H1 (cell line): ENCODE measurements at regions not wholly inside any gene's neighbourhood (a gene's known extent, or its start where the extent isn't known, plus 50 kb on each side); places are given as distances from the start of the nearest gene placed in this dataset.

ENCODE experiments used
- CTCF ChIA-PET: fragments of 300-600 bp; sonication (Branson Sonifier 250); formaldehyde crosslinking; loops from one replicate; lab custom pipeline; 2021; ENCODE audit not compliant: partially characterized antibody; lab: Charles Lee
- POLR2A ChIA-PET: fragments of 300-600 bp; sonication (Branson Sonifier 250); formaldehyde crosslinking; loops from one replicate; lab custom pipeline; 2021; ENCODE audit warnings: inconsistent platforms; ENCODE audit not compliant: partially characterized antibody; lab: Charles Lee
- DNase-seq, 2 experiments: peaks; one replicate each; pipeline versions ENCODE4 v3.0.0 to v3.0.0-alpha.2; 2010 to 2022; ENCODE audit warnings: low spot score in 2 of 2, low read depth in 1 of 2, mixed read lengths in 1 of 2
- FAIRE-seq: peaks from 2 replicates; lab custom pipeline; 2011; peaks lifted over from hg19 to GRCh38; lab: Jason Lieb, UNC
- H2AFZ ChIP-seq: 2 replicates; pipeline ENCODE4 v1.8.1; 2012; ENCODE audit warnings: low read length, inconsistent platforms
- H2AK5ac ChIP-seq: 2 replicates; pipeline ENCODE4 v1.6.1; 2013; ENCODE audit warnings: low read depth, low read length
- H2BK120ac ChIP-seq: replicated peaks from 2 replicates; pipeline ENCODE3; 2013; ENCODE audit warnings: low read depth, low read length, inconsistent platforms
- H2BK12ac ChIP-seq: 2 replicates; pipeline ENCODE4 v1.6.1; 2013; ENCODE audit warnings: low read depth, low read length
- H2BK15ac ChIP-seq: 2 replicates; pipeline ENCODE4 v1.6.1; 2013; ENCODE audit warnings: low read length
- H2BK20ac ChIP-seq: 2 replicates; pipeline ENCODE4 v1.6.1; 2013; ENCODE audit warnings: low read length
- H2BK5ac ChIP-seq: 2 replicates; pipeline ENCODE4 v1.6.1; 2013; ENCODE audit warnings: low read depth, low read length
- H3K14ac ChIP-seq: 2 replicates; pipeline ENCODE4 v1.6.1; 2013; ENCODE audit warnings: inconsistent platforms; ENCODE audit not compliant: insufficient read length
- H3K18ac ChIP-seq: 2 replicates; pipeline ENCODE4 v1.6.1; 2013; ENCODE audit warnings: low read length; ENCODE audit errors: extremely low read depth
- H3K23ac ChIP-seq: 2 replicates; pipeline ENCODE4 v1.6.1; 2013; ENCODE audit warnings: inconsistent platforms; ENCODE audit not compliant: insufficient read length
- H3K23me2 ChIP-seq: 2 replicates; pipeline ENCODE4 v1.6.1; 2013; ENCODE audit warnings: low read depth, low read length
- H3K27ac ChIP-seq: 2 replicates; pipeline ENCODE4 v1.6.1; 2011; ENCODE audit warnings: low read depth, low read length, inconsistent platforms
- H3K27me3 ChIP-seq, 4 experiments: replicated peaks in 1 of 4; 1 replicate in 1 of 4; 2 replicates in 3 of 4; pipeline versions ENCODE4 v1.6.1 to v1.8.1; 2011 to 2013; ENCODE audit warnings: low read length in 3 of 4, mild to moderate bottlenecking in 3 of 4, inconsistent platforms in 2 of 4, mixed read lengths in 2 of 4, moderate library complexity in 1 of 4; ENCODE audit not compliant: control insufficient read depth in 3 of 4, insufficient read depth in 3 of 4; ENCODE audit errors: extremely low read depth in 1 of 4
- H3K36me3 ChIP-seq, 4 experiments: 2 replicates each; pipeline versions ENCODE4 v1.6.1 to v1.8.1; 2011 to 2013; ENCODE audit warnings: mild to moderate bottlenecking in 4 of 4, low read length in 3 of 4, moderate library complexity in 2 of 4, control low read depth in 1 of 4, inconsistent platforms in 1 of 4; ENCODE audit not compliant: insufficient read depth in 4 of 4, control insufficient read depth in 2 of 4
- H3K4ac ChIP-seq: replicated peaks from 2 replicates; pipeline ENCODE3; 2013; ENCODE audit warnings: low read length, low read depth, mixed read lengths, inconsistent platforms; ENCODE audit not compliant: insufficient read length
- H3K4me1 ChIP-seq, 4 experiments: replicated peaks in 1 of 4; 1 replicate in 1 of 4; 2 replicates in 3 of 4; pipeline versions ENCODE4 v1.6.1 to v1.8.1; 2011 to 2013; ENCODE audit warnings: low read length in 3 of 4, inconsistent platforms in 2 of 4, mixed read lengths in 1 of 4; ENCODE audit not compliant: insufficient read depth in 4 of 4, control insufficient read depth in 3 of 4
- H3K4me2 ChIP-seq, 2 experiments: 2 replicates each; pipeline versions ENCODE4 v1.6.1 to v1.8.1; 2011 to 2013; ENCODE audit warnings: low read depth in 2 of 2, low read length in 2 of 2, control low read depth in 1 of 2, inconsistent platforms in 1 of 2, mild to moderate bottlenecking in 1 of 2; ENCODE audit not compliant: insufficient read depth in 1 of 2
- H3K4me3 ChIP-seq, 4 experiments: fragments of 200-600, 300-600 bp in 1 of 4; sonication (generic), shearing (Covaris generic), sonication (Bioruptor Twin) in 1 of 4; 2 replicates each; pipeline versions ENCODE4 v1.5.1 to v1.8.1; 2011 to 2016; ENCODE audit warnings: low read length in 4 of 4, low read depth in 3 of 4, control low read depth in 2 of 4, inconsistent platforms in 2 of 4, mild to moderate bottlenecking in 2 of 4, mixed read lengths in 1 of 4, moderate library complexity in 1 of 4; ENCODE audit not compliant: insufficient read depth in 2 of 4; ENCODE audit errors: extremely low read depth in 1 of 4
- H3K56ac ChIP-seq: replicated peaks from 2 replicates; pipeline ENCODE3; 2013; ENCODE audit warnings: low read depth, mild to moderate bottlenecking, mixed read lengths, low read length, inconsistent platforms; ENCODE audit not compliant: insufficient read length
- H3K79me1 ChIP-seq: 2 replicates; pipeline ENCODE4 v1.6.1; 2013; ENCODE audit warnings: low read depth, low read length, control low read depth
- H3K79me2 ChIP-seq, 2 experiments: 2 replicates each; pipeline versions ENCODE4 v1.6.1 to v1.8.1; 2012 to 2013; ENCODE audit warnings: low read length in 2 of 2, mild to moderate bottlenecking in 2 of 2, inconsistent platforms in 1 of 2; ENCODE audit not compliant: insufficient read depth in 2 of 2, control insufficient read depth in 1 of 2
- H3K9ac ChIP-seq, 4 experiments: replicated peaks in 1 of 4; 1 replicate in 1 of 4; 2 replicates in 3 of 4; pipeline versions ENCODE4 v1.6.1 to v1.8.1; 2011 to 2013; ENCODE audit warnings: low read depth in 3 of 4, low read length in 3 of 4, control low read depth in 2 of 4, mild to moderate bottlenecking in 2 of 4, moderate library complexity in 2 of 4, inconsistent platforms in 1 of 4; ENCODE audit errors: extremely low read depth in 1 of 4
- H3K9me3 ChIP-seq, 2 experiments: 2 replicates each; pipeline versions ENCODE4 v1.6.1 to v1.8.1; 2012 to 2013; ENCODE audit warnings: mild to moderate bottlenecking in 2 of 2, moderate library complexity in 2 of 2, control low read depth in 1 of 2, inconsistent platforms in 1 of 2, low read depth in 1 of 2, low read length in 1 of 2, mixed read lengths in 1 of 2; ENCODE audit not compliant: insufficient read depth in 2 of 2
- H4K20me1 ChIP-seq, 2 experiments: replicated peaks in 1 of 2; 2 replicates each; pipeline versions ENCODE3 to v1.8.1; 2011 to 2013; ENCODE audit warnings: inconsistent platforms in 2 of 2, low read length in 2 of 2, mild to moderate bottlenecking in 1 of 2; ENCODE audit not compliant: insufficient read depth in 2 of 2, control insufficient read depth in 1 of 2
- H4K5ac ChIP-seq: 2 replicates; pipeline ENCODE4 v1.6.1; 2013; ENCODE audit warnings: low read length, low read depth, mixed read lengths, inconsistent platforms; ENCODE audit not compliant: insufficient read length
- H4K8ac ChIP-seq: 2 replicates; pipeline ENCODE4 v1.8.0; 2013; ENCODE audit warnings: mild to moderate bottlenecking, moderate library complexity, low read length, inconsistent platforms; ENCODE audit not compliant: insufficient read depth; ENCODE audit errors: extremely low read depth
- H4K91ac ChIP-seq: replicated peaks from 2 replicates; pipeline ENCODE3; 2013; ENCODE audit warnings: low read length, mixed read lengths, inconsistent platforms; ENCODE audit not compliant: insufficient read length
- RBBP5 ChIP-seq: IDR thresholded peaks from 2 replicates; pipeline ENCODE4 v1.7.1; 2012; ENCODE audit warnings: low read depth, mild to moderate bottlenecking, inconsistent platforms, low read length, moderate library complexity, borderline replicate concordance
- RXRA ChIP-seq: IDR thresholded peaks from 2 replicates; pipeline ENCODE4 v1.6.1; 2011; ENCODE audit warnings: low read depth, mild to moderate bottlenecking, low read length, moderate library complexity; ENCODE audit not compliant: insufficient read depth
- WGBS, 2 experiments: shearing (Covaris generic) in 1 of 2; methylation state at CpG; one replicate each; pipeline versions ENCODE4 v1.1.6 to v1.1.7; 2013 to 2015; ENCODE audit warnings: low lambda C conversion rate in 2 of 2, mixed read lengths in 2 of 2, inconsistent platforms in 1 of 2, low coverage in 1 of 2, missing lambda C conversion rate in 1 of 2; ENCODE audit not compliant: insufficient replicate concordance in 2 of 2, insufficient coverage in 1 of 2, insufficient read length in 1 of 2; ENCODE audit errors: extremely low coverage in 1 of 2, missing lambda C conversion rate in 1 of 2; 5-methylcytosine and 5-hydroxymethylcytosine counted together
- TF ChIP-seq, protein P1 (sequence below): IDR thresholded peaks from 2 replicates; pipeline ENCODE4 v1.6.1; 2011; ENCODE audit warnings: low read depth, mild to moderate bottlenecking, low read length; ENCODE audit not compliant: insufficient read depth

DNA sequence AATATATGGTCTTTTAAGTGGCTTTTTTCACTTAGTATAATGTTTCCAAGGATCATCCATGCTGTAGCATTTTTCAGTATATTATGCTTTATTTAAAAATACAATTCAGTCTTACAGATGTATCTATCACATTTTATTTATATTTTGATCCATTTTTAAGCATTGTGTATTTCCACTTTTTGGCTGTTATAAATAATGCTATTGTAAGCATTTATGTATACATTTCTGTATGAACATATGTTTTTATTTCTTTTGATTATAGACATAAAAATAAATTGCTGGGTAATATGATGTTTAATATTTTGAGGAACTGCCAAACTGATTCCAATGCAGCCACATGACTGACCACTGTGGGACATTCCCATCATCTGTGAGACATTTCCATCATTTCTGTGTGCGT is 1662.0 kb downstream of the REEP3 start:
- Histone ChIP-seq H3K18ac (no peak overlapping the region), H3K27ac (no peak overlapping the region), H4K91ac (no peak overlapping the region), H3K14ac (no peak overlapping the region), H4K5ac (no peak overlapping the region), H3K23ac (no peak overlapping the region), H3K79me1 (no peaks in the 10 kb centered on the region), H2AK5ac (no peak overlapping the region), H2BK5ac (no peak overlapping the region), H3K4me3 (no peak overlapping the region), H3K4me1 (no peaks in the 10 kb centered on the region), H3K27me3 (no peaks in the 10 kb centered on the region), H4K20me1 (no peaks in the 10 kb centered on the region), H2BK12ac (no peak overlapping the region), H3K9ac (no peak overlapping the region), H3K4me2 (no peak overlapping the region), H3K36me3 (no peaks in the 10 kb centered on the region), H3K4ac (no peak overlapping the region), H3K9me3 (no peaks in the 10 kb centered on the region), H4K8ac (no peak overlapping the region), H3K79me2 (no peaks in the 10 kb centered on the region), H3K56ac (no peak overlapping the region), H2AFZ (no peak overlapping the region), H3K23me2 (no peaks in the 10 kb centered on the region), H2BK20ac (no peak overlapping the region), H2BK120ac (no peak overlapping the region), H2BK15ac (no peak overlapping the region)
- DNase-seq (no peak), FAIRE-seq (no peak)
- POLR2A ChIA-PET: no interaction called here
- 95% methylated on average over 1 of the region's 1 CpG; no CpG with 5 or more reads in 1 of the 2 experiments for WGBS, 2 experiments
- CTCF ChIA-PET: no interaction called here
- TF ChIP-seq RBBP5: no peak
- no peak for TF ChIP-seq RXRA
- TF ChIP-seq, protein P1, sequence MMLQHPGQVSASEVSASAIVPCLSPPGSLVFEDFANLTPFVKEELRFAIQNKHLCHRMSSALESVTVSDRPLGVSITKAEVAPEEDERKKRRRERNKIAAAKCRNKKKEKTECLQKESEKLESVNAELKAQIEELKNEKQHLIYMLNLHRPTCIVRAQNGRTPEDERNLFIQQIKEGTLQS: no peak
